ENCODE measurements at regions not wholly inside any gene's neighbourhood (a gene's known extent, or its start where the extent isn't known, plus 50 kb on each side); places are given as distances from the start of the nearest gene placed in this dataset.

DNA sequence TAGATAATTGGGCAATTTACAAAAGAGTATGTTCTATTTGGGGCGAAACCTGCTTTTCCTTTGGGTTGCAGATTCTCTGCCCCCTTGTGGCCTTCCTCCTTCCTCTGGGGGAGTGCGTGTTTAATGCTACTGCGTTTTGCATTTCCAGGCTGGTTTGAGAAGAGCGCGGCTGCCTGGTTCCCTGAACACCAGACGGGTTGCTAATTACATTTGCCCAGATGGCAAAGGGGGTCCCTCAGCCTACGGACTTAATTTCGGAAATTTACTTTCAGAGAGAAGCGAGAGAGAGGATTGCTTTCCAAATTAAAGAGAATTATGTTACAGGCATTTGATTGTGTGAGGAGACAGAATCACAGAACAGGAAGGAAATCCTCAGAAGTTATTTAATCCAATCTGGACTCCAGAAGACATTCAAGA, 91.9 kb upstream of the JAZF1 start:
- TF ChIP-seq, protein P1, sequence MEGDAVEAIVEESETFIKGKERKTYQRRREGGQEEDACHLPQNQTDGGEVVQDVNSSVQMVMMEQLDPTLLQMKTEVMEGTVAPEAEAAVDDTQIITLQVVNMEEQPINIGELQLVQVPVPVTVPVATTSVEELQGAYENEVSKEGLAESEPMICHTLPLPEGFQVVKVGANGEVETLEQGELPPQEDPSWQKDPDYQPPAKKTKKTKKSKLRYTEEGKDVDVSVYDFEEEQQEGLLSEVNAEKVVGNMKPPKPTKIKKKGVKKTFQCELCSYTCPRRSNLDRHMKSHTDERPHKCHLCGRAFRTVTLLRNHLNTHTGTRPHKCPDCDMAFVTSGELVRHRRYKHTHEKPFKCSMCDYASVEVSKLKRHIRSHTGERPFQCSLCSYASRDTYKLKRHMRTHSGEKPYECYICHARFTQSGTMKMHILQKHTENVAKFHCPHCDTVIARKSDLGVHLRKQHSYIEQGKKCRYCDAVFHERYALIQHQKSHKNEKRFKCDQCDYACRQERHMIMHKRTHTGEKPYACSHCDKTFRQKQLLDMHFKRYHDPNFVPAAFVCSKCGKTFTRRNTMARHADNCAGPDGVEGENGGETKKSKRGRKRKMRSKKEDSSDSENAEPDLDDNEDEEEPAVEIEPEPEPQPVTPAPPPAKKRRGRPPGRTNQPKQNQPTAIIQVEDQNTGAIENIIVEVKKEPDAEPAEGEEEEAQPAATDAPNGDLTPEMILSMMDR (conservative IDR thresholded peaks at IDR 0.05 in 1 of 2, IDR thresholded peaks at IDR 0.05 in 1 of 2; ENCODE audit: low read depth in 1 of 2, low read length in 2 of 2), result peak; percentile 80 to 89
- no peak for TF ChIP-seq EZH2 (IDR thresholded peaks at IDR 0.05; ENCODE audit: low read length, missing control alignments)
